ENCODE measurements at regions not wholly inside any gene's neighbourhood (a gene's known extent, or its start where the extent isn't known, plus 50 kb on each side); places are given as distances from the start of the nearest gene placed in this dataset.

DNA sequence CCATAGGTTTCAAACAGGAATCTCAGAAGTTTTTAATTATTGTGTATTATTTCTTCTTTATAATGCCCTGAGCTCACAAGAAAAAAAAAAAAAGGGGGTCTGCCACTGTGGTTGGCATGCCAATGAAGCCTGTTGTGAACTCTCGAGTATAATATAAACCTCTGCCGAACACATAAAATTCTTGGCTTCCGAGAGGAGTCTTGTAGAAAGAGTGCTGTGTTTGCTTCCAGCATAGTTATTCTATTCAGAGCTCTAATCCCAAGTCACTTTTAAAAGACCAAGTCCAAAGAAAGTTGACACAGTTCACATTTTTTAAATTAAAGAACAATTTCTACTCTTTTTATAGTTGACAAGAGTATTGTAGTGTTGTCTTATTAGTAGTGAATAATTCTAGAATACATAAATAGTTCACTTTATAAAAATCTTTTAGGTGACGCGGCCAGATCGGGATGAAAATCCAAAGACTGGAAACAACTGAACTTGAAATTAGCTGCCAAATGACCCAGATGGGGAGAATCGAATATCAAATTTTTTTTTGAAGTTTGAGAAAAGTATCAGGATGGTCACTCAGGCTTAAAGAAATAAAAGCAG, 293.2 kb downstream of the DUSP10 start:
- no peaks in the 10 kb centered on the region for H3K36me3 ChIP-seq (replicated peaks in 1 of 2; ENCODE audit: control insufficient read depth in 1 of 2, insufficient read depth in 2 of 2, low read length in 2 of 2)
- no peaks in the 10 kb centered on the region for H3K79me2 ChIP-seq (ENCODE audit: insufficient read depth, low read length)
- no peaks in the 10 kb centered on the region; the same call in 1 of the 2 replicates for H3K9me3 ChIP-seq (ENCODE audit: low read length)
- H3K4me2 ChIP-seq (ENCODE audit: low read depth, low read length): no peak overlapping the region
- BruUV-seq (replicated peaks): no TSS peak
- FAIRE-seq: no peak
- no peak overlapping the region for H3K9ac ChIP-seq (ENCODE audit: insufficient read depth, low read depth, low read length)
- POLR2A ChIA-PET: no interaction called here
- H3K4me1 ChIP-seq (ENCODE audit: insufficient read depth, low read length): no peaks in the 10 kb centered on the region
- no peak overlapping the region for H3K4me3 ChIP-seq (replicated peaks in 1 of 3; ENCODE audit: insufficient read depth in 1 of 3, low read depth in 2 of 3, low read length in 3 of 3)
- H2AFZ ChIP-seq (ENCODE audit: low read length): no peak overlapping the region
- no peaks in the 10 kb centered on the region for H3K27me3 ChIP-seq (ENCODE audit: control insufficient read depth in 1 of 2, insufficient read depth in 2 of 2, low read length in 2 of 2)
- no peak for DNase-seq (ENCODE audit: low spot score)
- no peak overlapping the region for H3K27ac ChIP-seq (ENCODE audit: extremely low read length, insufficient read depth, low read length)
- ATAC-seq: no peak
- intact Hi-C loops (cut with micrococcal nuclease; ENCODE audit: unreplicated experiment): no loop called here
- 32% methylated on average over 7 of the region's 7 CpGs for WGBS (ENCODE audit: low lambda C conversion rate)
- CTCF ChIA-PET (ENCODE audit: low intra/inter-chr PET ratio, low total read pairs): no interaction called here
- in situ Hi-C loops (cut with HindIII; ENCODE audit: extremely low pct_ligation_motif_present, low pct_unique_long_range_greater_than_20kb): no loop called here
- H4K20me1 ChIP-seq (ENCODE audit: insufficient read depth, low read length): no peaks in the 10 kb centered on the region
- TF ChIP-seq, protein P1, sequence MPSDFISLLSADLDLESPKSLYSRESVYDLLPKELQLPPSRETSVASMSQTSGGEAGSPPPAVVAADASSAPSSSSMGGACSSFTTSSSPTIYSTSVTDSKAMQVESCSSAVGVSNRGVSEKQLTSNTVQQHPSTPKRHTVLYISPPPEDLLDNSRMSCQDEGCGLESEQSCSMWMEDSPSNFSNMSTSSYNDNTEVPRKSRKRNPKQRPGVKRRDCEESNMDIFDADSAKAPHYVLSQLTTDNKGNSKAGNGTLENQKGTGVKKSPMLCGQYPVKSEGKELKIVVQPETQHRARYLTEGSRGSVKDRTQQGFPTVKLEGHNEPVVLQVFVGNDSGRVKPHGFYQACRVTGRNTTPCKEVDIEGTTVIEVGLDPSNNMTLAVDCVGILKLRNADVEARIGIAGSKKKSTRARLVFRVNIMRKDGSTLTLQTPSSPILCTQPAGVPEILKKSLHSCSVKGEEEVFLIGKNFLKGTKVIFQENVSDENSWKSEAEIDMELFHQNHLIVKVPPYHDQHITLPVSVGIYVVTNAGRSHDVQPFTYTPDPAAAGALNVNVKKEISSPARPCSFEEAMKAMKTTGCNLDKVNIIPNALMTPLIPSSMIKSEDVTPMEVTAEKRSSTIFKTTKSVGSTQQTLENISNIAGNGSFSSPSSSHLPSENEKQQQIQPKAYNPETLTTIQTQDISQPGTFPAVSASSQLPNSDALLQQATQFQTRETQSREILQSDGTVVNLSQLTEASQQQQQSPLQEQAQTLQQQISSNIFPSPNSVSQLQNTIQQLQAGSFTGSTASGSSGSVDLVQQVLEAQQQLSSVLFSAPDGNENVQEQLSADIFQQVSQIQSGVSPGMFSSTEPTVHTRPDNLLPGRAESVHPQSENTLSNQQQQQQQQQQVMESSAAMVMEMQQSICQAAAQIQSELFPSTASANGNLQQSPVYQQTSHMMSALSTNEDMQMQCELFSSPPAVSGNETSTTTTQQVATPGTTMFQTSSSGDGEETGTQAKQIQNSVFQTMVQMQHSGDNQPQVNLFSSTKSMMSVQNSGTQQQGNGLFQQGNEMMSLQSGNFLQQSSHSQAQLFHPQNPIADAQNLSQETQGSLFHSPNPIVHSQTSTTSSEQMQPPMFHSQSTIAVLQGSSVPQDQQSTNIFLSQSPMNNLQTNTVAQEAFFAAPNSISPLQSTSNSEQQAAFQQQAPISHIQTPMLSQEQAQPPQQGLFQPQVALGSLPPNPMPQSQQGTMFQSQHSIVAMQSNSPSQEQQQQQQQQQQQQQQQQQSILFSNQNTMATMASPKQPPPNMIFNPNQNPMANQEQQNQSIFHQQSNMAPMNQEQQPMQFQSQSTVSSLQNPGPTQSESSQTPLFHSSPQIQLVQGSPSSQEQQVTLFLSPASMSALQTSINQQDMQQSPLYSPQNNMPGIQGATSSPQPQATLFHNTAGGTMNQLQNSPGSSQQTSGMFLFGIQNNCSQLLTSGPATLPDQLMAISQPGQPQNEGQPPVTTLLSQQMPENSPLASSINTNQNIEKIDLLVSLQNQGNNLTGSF (CRISPR knock-in tag; IDR thresholded peaks at IDR 0.05): no peak
- no peak for TF ChIP-seq ZKSCAN1 (IDR thresholded peaks at IDR 0.05; ENCODE audit: low read length)
- TF ChIP-seq KDM6A (CRISPR knock-in tag; IDR thresholded peaks at IDR 0.05; ENCODE audit: low read depth): no peak
- TF ChIP-seq MIER2 (CRISPR knock-in tag; IDR thresholded peaks at IDR 0.05): no peak
- no peak for TF ChIP-seq ZBTB4 (CRISPR knock-in tag; IDR thresholded peaks at IDR 0.05; ENCODE audit: borderline replicate concordance)
- no peak for TF ChIP-seq ZNF34 (CRISPR knock-in tag; IDR thresholded peaks at IDR 0.05; ENCODE audit: borderline replicate concordance)
- TF ChIP-seq ZNF496 (CRISPR knock-in tag; IDR thresholded peaks at IDR 0.05; ENCODE audit: insufficient replicate concordance): no peak
- TF ChIP-seq, protein P2, sequence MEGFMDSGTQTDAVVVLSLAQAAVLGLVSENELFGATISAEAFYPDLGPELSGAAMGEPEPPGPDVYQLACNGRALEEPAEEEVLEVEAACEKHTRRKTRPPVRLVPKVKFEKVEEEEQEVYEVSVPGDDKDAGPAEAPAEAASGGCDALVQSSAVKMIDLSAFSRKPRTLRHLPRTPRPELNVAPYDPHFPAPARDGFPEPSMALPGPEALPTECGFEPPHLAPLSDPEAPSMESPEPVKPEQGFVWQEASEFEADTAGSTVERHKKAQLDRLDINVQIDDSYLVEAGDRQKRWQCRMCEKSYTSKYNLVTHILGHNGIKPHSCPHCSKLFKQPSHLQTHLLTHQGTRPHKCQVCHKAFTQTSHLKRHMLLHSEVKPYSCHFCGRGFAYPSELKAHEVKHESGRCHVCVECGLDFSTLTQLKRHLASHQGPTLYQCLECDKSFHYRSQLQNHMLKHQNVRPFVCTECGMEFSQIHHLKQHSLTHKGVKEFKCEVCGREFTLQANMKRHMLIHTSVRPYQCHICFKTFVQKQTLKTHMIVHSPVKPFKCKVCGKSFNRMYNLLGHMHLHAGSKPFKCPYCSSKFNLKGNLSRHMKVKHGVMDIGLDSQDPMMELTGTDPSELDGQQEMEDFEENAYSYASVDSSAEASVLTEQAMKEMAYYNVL (CRISPR knock-in tag; IDR thresholded peaks at IDR 0.05; ENCODE audit: borderline replicate concordance): no peak
- TF ChIP-seq MIER3 (CRISPR knock-in tag; IDR thresholded peaks at IDR 0.05; ENCODE audit: borderline replicate concordance): no peak
- no peak for TF ChIP-seq ZNF503 (CRISPR knock-in tag; IDR thresholded peaks at IDR 0.05)
- no peak for TF ChIP-seq ZNF747 (CRISPR knock-in tag; IDR thresholded peaks at IDR 0.05; ENCODE audit: borderline replicate concordance)

Data from HepG2 (cell line).